OCI-LY3 (cell line): ENCODE measurements at regions not wholly inside any gene's neighbourhood (a gene's known extent, or its start where the extent isn't known, plus 50 kb on each side); places are given as distances from the start of the nearest gene placed in this dataset.
"Not testable (repeated sequence)": the region's sequence is repeated elsewhere in the genome, so short reads cannot be mapped to it uniquely, and the experiment has no call there.

Experiments
- CTCF ChIP-seq: fragments of 200-600, 300-600 bp; sonication (generic); IDR thresholded peaks from 2 replicates; pipeline ENCODE4 v1.5.1; 2014; ENCODE audit warnings: antibody characterized with exemption, low read length, low read depth
- EZH2phosphoT487 ChIP-seq: fragments of 200-600 bp; shearing (Covaris generic); IDR thresholded peaks from 2 replicates; pipeline ENCODE4 v1.6.1; 2018; ENCODE audit warnings: antibody characterized with exemption, mixed run types, low read depth

- not testable (repeated sequence) for TF ChIP-seq CTCF, EZH2phosphoT487
These were observed 80.7 kb upstream of the KIF5B start for GRCh38 chr10:32136927-32137326.
